GM12872 (cell line): ENCODE measurements at regions not wholly inside any gene's neighbourhood (a gene's known extent, or its start where the extent isn't known, plus 50 kb on each side); places are given as distances from the start of the nearest gene placed in this dataset.

ENCODE experiments used
- TF ChIP-seq, protein P1 (sequence below): IDR thresholded peaks from 3 replicates; pipeline ENCODE4 v1.5.1; 2011; ENCODE audit warnings: low read depth, mild to moderate bottlenecking, low read length, moderate library complexity; ENCODE audit not compliant: insufficient read depth

DNA sequence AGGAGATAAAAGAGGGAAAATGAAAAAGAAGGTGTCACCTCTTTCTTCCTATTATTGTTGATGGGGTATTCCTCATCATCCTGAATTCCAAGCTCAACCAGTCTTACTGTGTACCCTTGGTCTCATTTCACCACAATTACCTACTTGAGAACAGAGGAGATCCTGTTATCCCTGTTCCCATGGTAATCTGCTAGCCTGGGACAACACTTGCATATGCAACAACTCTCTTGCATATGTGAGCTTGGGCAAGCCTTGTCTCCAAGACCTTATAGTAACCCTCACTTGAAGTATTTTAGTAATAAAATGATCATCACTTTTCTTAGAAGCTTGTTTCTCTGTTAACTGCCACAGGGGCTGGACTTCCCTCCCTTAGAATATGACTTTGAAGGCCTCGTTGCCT, 253.7 kb downstream of the NAP1L3 start:
- TF ChIP-seq, protein P1, sequence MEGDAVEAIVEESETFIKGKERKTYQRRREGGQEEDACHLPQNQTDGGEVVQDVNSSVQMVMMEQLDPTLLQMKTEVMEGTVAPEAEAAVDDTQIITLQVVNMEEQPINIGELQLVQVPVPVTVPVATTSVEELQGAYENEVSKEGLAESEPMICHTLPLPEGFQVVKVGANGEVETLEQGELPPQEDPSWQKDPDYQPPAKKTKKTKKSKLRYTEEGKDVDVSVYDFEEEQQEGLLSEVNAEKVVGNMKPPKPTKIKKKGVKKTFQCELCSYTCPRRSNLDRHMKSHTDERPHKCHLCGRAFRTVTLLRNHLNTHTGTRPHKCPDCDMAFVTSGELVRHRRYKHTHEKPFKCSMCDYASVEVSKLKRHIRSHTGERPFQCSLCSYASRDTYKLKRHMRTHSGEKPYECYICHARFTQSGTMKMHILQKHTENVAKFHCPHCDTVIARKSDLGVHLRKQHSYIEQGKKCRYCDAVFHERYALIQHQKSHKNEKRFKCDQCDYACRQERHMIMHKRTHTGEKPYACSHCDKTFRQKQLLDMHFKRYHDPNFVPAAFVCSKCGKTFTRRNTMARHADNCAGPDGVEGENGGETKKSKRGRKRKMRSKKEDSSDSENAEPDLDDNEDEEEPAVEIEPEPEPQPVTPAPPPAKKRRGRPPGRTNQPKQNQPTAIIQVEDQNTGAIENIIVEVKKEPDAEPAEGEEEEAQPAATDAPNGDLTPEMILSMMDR: no peak

GRCh38 chrX:93404121-93404520, 269.3 kb downstream of the NAP1L3 start:
- TF ChIP-seq, protein P1: no peak

GRCh38 chrX:93354651-93355050, 318.7 kb downstream of the NAP1L3 start:
- TF ChIP-seq, protein P1: no peak

DNA sequence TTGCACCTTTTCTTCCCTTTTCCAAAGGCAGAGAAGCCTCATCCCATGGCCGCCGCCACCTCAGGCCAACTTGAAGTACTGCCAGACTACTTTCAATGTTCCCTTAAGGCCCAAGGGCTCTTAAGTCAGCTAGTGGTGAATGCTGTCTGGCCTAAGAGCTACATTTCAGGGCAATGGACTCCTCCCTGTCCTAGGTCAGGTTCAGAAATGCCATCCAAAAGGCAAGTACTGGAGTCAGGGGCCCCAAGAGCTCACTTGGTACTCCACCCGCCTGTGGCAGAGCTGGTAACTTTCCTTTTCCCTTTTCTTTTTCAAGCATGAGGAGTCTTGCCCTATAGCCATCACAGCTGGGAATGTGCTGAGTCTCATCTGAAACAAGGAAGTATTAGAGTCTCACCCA, 327.1 kb downstream of the NAP1L3 start:
- TF ChIP-seq, protein P1: no peak

DNA sequence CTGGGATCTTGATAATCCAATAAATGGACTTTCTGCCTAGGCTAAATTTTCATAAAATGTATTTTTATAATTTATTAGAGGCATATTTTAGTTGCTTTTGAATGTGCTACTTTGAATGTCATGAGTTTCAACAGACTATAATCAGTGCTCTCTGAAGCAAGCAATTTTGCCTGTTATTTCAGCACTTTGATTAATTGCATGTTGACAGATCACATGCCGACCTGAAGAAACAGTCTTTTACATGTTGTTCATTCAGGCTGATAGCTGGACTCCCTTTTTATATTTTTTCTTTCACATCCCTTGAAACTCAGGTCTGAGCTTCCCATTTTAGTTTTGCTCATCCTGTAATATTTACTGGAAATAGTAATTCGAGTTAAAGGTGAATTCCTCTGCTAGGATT, 341.0 kb downstream of the NAP1L3 start:
- TF ChIP-seq, protein P1: no peak

DNA sequence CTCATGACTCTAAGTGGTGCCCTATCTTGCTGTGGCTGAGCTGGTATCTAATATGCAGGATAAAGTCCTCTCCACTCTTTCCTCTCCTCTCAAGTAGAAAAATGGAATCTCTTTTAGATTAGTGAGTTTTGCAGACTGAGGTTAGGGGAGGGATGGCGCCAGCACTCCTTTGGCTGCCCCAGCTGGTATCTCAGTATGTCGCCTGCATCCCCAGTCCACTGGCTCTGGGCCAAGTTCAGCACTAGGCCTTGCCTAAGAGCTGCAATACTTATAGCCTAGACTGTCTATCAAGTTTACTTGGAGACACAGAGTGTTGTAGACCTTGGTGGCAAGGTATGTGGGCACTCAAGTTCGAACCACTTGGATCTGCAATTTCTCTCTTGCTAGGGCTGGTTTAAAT, 351.3 kb downstream of the NAP1L3 start:
- TF ChIP-seq, protein P1: no peak

DNA sequence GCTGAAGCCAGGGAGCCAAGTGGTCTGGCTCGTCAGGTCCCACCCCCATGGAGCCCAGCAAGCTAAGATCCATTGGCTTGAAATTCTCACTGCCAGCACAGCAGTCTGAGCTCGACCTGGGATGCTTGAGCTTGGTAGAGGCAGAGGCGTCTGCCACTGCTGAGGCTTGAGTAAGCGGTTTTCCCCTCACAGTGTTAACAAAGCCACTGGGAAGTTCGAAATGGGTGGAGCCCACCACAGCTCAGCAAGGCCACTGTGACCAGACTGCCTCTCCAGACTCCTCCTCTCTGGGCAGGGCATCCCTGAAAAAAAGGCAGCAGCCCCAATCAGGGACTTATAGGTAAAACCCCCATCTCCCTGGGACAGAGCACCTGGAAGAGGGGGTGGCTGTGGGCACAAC, 353.8 kb downstream of the NAP1L3 start:
- TF ChIP-seq, protein P1: no peak
